Loucy (cell line): ENCODE measurements at regions not wholly inside any gene's neighbourhood (a gene's known extent, or its start where the extent isn't known, plus 50 kb on each side); places are given as distances from the start of the nearest gene placed in this dataset.
"Not testable (repeated sequence)": the region's sequence is repeated elsewhere in the genome, so short reads cannot be mapped to it uniquely, and the experiment has no call there.

Source experiments
- CTCF ChIP-seq: fragments of 200-600 bp; sonication (generic); conservative IDR thresholded peaks from 2 replicates; pipeline ENCODE4 v1.5.1; 2014; ENCODE audit warnings: mild to moderate bottlenecking, antibody characterized with exemption, low read length
- EZH2phosphoT487 ChIP-seq: fragments of 200-600 bp; IDR thresholded peaks from 2 replicates; pipeline ENCODE4 v1.6.1; 2018; ENCODE audit warnings: antibody characterized with exemption, mild to moderate bottlenecking, moderate library complexity, borderline replicate concordance

- TF ChIP-seq CTCF, EZH2phosphoT487: not testable (repeated sequence)
These were observed 64.2 kb upstream of the ADTRP start for GRCh38 chr6:11842795-11843194.
